Liver (tissue), 8 donors: ENCODE measurements at regions not wholly inside any gene's neighbourhood (a gene's known extent, or its start where the extent isn't known, plus 50 kb on each side); places are given as distances from the start of the nearest gene placed in this dataset.

Source experiments
- DNase-seq: peaks from one replicate; pipeline ENCODE4 v3.0.0-alpha.2; 2017; ENCODE audit warnings: low spot score
- H3K27ac ChIP-seq, 2 donors: one replicate each; pipeline ENCODE4 v1.7.0; 2013; ENCODE audit warnings: inconsistent platforms in 2 of 2, low read length in 2 of 2, control low read depth in 1 of 2, low read depth in 1 of 2, mild to moderate bottlenecking in 1 of 2
- H3K27me3 ChIP-seq, 4 donors: one replicate each; pipeline versions ENCODE4 v1.6.1 to v1.7.0; 2013; ENCODE audit warnings: low read length in 3 of 4, inconsistent platforms in 1 of 4, mild to moderate bottlenecking in 1 of 4, moderate library complexity in 1 of 4; ENCODE audit not compliant: control insufficient read depth in 4 of 4, insufficient read depth in 4 of 4
- H3K36me3 ChIP-seq, 4 donors: one replicate each; pipeline versions ENCODE4 v1.6.1 to v1.7.0; 2013; ENCODE audit warnings: low read length in 3 of 4, mild to moderate bottlenecking in 3 of 4, low read depth in 1 of 4, moderate library complexity in 1 of 4; ENCODE audit not compliant: control insufficient read depth in 4 of 4, insufficient read depth in 3 of 4
- H3K4me1 ChIP-seq, 4 donors: one replicate each; pipeline versions ENCODE4 v1.6.1 to v1.7.0; 2013; ENCODE audit warnings: low read length in 3 of 4, mild to moderate bottlenecking in 3 of 4, moderate library complexity in 1 of 4; ENCODE audit not compliant: control insufficient read depth in 4 of 4, insufficient read depth in 4 of 4
- H3K4me3 ChIP-seq, 3 donors: one replicate each; pipeline versions ENCODE4 v1.6.1 to v1.7.0; 2013; ENCODE audit warnings: low read length in 3 of 3, control low read depth in 1 of 3, low read depth in 1 of 3, mild to moderate bottlenecking in 1 of 3
- H3K9ac ChIP-seq, 2 donors: one replicate each; pipeline ENCODE4 v1.7.0; 2013; ENCODE audit warnings: low read length in 2 of 2, mild to moderate bottlenecking in 2 of 2, moderate library complexity in 2 of 2, control low read depth in 1 of 2, low read depth in 1 of 2
- H3K9me3 ChIP-seq, 4 donors: one replicate each; pipeline versions ENCODE4 v1.6.1 to v1.7.0; 2013; ENCODE audit warnings: low read length in 3 of 4; ENCODE audit not compliant: control insufficient read depth in 4 of 4
- ATF3 ChIP-seq: IDR thresholded peaks from 2 replicates; pipeline ENCODE4 v1.6.1; 2016; ENCODE audit warnings: antibody characterized with exemption
- CTCF ChIP-seq: fragments of 150-350 bp; IDR thresholded peaks from 2 replicates; pipeline ENCODE4 v1.5.1; 2017; ENCODE audit warnings: improper control_type of control experiment, low read depth, low read length; ENCODE audit not compliant: missing input control
- EGR1 ChIP-seq, 2 donors: IDR thresholded peaks; 2 replicates each; pipeline ENCODE4 v1.6.1; 2016 to 2018; ENCODE audit warnings: antibody characterized with exemption in 2 of 2, low read depth in 2 of 2
- FOXA1 ChIP-seq: IDR thresholded peaks from 2 replicates; pipeline ENCODE4 v1.6.1; 2016; ENCODE audit warnings: antibody characterized with exemption
- FOXA2 ChIP-seq: IDR thresholded peaks from 2 replicates; pipeline ENCODE4 v1.6.1; 2016; ENCODE audit warnings: antibody characterized with exemption
- GABPA ChIP-seq, 2 donors: IDR thresholded peaks in 1 of 2; conservative IDR thresholded peaks in 1 of 2; 2 replicates each; pipeline ENCODE4 v1.6.1; 2016; ENCODE audit warnings: antibody characterized with exemption in 2 of 2, mild to moderate bottlenecking in 1 of 2, moderate library complexity in 1 of 2
- HNF4G ChIP-seq: IDR thresholded peaks from 2 replicates; pipeline ENCODE4 v1.6.1; 2016; ENCODE audit warnings: antibody characterized with exemption
- JUND ChIP-seq, 2 donors: IDR thresholded peaks; 2 replicates each; pipeline ENCODE4 v1.6.1; 2016; ENCODE audit warnings: antibody characterized with exemption in 2 of 2
- MAX ChIP-seq: IDR thresholded peaks from 2 replicates; pipeline ENCODE4 v1.6.1; 2016; ENCODE audit warnings: antibody characterized with exemption
- NR2F2 ChIP-seq: IDR thresholded peaks from 2 replicates; pipeline ENCODE4 v1.6.1; 2016; ENCODE audit warnings: antibody characterized with exemption
- RAD21 ChIP-seq, 2 donors: IDR thresholded peaks; 2 replicates each; pipeline ENCODE4 v1.6.1; 2016; ENCODE audit warnings: antibody characterized with exemption in 2 of 2, mild to moderate bottlenecking in 2 of 2
- RXRA ChIP-seq, 2 donors: IDR thresholded peaks; 2 replicates each; pipeline ENCODE4 v1.6.1; 2017 to 2018; ENCODE audit warnings: antibody characterized with exemption in 2 of 2, mild to moderate bottlenecking in 1 of 2
- SP1 ChIP-seq: IDR thresholded peaks from 2 replicates; pipeline ENCODE4 v1.6.1; 2018; ENCODE audit warnings: antibody characterized with exemption, mild to moderate bottlenecking
- YY1 ChIP-seq: IDR thresholded peaks from 2 replicates; pipeline ENCODE4 v1.6.1; 2016; ENCODE audit warnings: antibody characterized with exemption, mild to moderate bottlenecking
- WGBS: extraction: QIAGEN DNeasy Blood & Tissue Kit; methylation state at CpG from one replicate; pipeline ENCODE4 v1.1.7; 2013; 5-methylcytosine and 5-hydroxymethylcytosine counted together
- TF ChIP-seq, protein P1 (sequence below): IDR thresholded peaks from 2 replicates; pipeline ENCODE4 v1.6.1; 2016; ENCODE audit warnings: antibody characterized with exemption, mild to moderate bottlenecking
- TF ChIP-seq, protein P2 (sequence below): IDR thresholded peaks from 2 replicates; pipeline ENCODE4 v1.6.1; 2016; ENCODE audit warnings: antibody characterized with exemption
- donor health status: healthy.
- donor health status: healthy.
- donor health status: healthy.
- donor health status: healthy.
- donor health status: healthy.

GRCh38 chr1:222224156-222224555 is 323.7 kb downstream of the HHIPL2 start:
- no peak overlapping the region for H3K9ac ChIP-seq
- WGBS, result 89% methylated on average over 4 of the region's 4 CpGs
- H3K27ac ChIP-seq, result no peak overlapping the region
- H3K4me3 ChIP-seq, result no peak overlapping the region
- H3K36me3 ChIP-seq, result no peaks in the 10 kb centered on the region
- no peaks in the 10 kb centered on the region for H3K4me1 ChIP-seq
- H3K9me3 ChIP-seq, result no peaks in the 10 kb centered on the region
- no peaks in the 10 kb centered on the region for H3K27me3 ChIP-seq
- TF ChIP-seq NR2F2 (no peak), YY1 (no peak), ATF3 (no peak), FOXA2 (no peak), HNF4G (no peak), GABPA (IDR thresholded peaks at IDR 0.05 in 1 of 2, conservative IDR thresholded peaks at IDR 0.05 in 1 of 2) (no peak), RAD21 (IDR thresholded peaks at IDR 0.05) (no peak), MAX (no peak), SP1 (no peak), EGR1 (IDR thresholded peaks at IDR 0.05; ENCODE audit: low read depth in 2 of 2) (no peak), FOXA1 (no peak)
- TF ChIP-seq, protein P1, sequence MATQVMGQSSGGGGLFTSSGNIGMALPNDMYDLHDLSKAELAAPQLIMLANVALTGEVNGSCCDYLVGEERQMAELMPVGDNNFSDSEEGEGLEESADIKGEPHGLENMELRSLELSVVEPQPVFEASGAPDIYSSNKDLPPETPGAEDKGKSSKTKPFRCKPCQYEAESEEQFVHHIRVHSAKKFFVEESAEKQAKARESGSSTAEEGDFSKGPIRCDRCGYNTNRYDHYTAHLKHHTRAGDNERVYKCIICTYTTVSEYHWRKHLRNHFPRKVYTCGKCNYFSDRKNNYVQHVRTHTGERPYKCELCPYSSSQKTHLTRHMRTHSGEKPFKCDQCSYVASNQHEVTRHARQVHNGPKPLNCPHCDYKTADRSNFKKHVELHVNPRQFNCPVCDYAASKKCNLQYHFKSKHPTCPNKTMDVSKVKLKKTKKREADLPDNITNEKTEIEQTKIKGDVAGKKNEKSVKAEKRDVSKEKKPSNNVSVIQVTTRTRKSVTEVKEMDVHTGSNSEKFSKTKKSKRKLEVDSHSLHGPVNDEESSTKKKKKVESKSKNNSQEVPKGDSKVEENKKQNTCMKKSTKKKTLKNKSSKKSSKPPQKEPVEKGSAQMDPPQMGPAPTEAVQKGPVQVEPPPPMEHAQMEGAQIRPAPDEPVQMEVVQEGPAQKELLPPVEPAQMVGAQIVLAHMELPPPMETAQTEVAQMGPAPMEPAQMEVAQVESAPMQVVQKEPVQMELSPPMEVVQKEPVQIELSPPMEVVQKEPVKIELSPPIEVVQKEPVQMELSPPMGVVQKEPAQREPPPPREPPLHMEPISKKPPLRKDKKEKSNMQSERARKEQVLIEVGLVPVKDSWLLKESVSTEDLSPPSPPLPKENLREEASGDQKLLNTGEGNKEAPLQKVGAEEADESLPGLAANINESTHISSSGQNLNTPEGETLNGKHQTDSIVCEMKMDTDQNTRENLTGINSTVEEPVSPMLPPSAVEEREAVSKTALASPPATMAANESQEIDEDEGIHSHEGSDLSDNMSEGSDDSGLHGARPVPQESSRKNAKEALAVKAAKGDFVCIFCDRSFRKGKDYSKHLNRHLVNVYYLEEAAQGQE, result no peak
- TF ChIP-seq, protein P2, sequence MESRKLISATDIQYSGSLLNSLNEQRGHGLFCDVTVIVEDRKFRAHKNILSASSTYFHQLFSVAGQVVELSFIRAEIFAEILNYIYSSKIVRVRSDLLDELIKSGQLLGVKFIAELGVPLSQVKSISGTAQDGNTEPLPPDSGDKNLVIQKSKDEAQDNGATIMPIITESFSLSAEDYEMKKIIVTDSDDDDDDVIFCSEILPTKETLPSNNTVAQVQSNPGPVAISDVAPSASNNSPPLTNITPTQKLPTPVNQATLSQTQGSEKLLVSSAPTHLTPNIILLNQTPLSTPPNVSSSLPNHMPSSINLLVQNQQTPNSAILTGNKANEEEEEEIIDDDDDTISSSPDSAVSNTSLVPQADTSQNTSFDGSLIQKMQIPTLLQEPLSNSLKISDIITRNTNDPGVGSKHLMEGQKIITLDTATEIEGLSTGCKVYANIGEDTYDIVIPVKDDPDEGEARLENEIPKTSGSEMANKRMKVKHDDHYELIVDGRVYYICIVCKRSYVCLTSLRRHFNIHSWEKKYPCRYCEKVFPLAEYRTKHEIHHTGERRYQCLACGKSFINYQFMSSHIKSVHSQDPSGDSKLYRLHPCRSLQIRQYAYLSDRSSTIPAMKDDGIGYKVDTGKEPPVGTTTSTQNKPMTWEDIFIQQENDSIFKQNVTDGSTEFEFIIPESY, result no peak
- no peak for DNase-seq

DNA sequence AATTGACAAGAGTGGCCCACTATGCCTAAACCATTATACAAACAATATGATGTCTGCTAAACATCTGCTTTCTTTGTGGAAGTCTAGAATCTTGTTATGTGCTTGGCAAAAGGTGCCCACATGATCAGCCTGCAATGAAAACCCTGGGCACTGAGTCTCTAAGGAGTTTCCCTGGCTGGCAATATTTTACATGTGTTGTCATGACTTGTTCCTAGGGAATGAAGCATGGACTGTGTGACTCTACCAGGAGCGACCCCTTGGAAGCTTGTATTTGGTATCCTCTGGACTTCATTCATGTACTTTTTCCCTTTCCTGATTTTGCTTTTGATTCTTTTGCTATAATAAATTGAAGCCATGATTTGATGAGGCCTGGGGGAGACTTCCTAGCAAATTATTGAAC is 324.9 kb downstream of the HHIPL2 start:
- no peak for DNase-seq
- TF ChIP-seq RXRA (IDR thresholded peaks at IDR 0.05) (no peak), CTCF (no peak), MAX (no peak), EGR1 (IDR thresholded peaks at IDR 0.05; ENCODE audit: low read depth in 2 of 2) (no peak), NR2F2 (no peak), JUND (IDR thresholded peaks at IDR 0.05) (no peak), GABPA (IDR thresholded peaks at IDR 0.05 in 1 of 2, conservative IDR thresholded peaks at IDR 0.05 in 1 of 2) (no peak), HNF4G (no peak), RAD21 (IDR thresholded peaks at IDR 0.05) (no peak)
- TF ChIP-seq, protein P1, result no peak
- Histone ChIP-seq H3K4me1 (no peaks in the 10 kb centered on the region), H3K9me3 (no peaks in the 10 kb centered on the region), H3K9ac (no peak overlapping the region), H3K27me3 (no peaks in the 10 kb centered on the region), H3K27ac (no peak overlapping the region), H3K36me3 (no peaks in the 10 kb centered on the region), H3K4me3 (no peak overlapping the region)
- 83% methylated on average over 1 of the region's 1 CpG for WGBS
